HG03378 (cell line): ENCODE measurements at regions not wholly inside any gene's neighbourhood (a gene's known extent, or its start where the extent isn't known, plus 50 kb on each side); places are given as distances from the start of the nearest gene placed in this dataset.
"Not testable (repeated sequence)": the region's sequence is repeated elsewhere in the genome, so short reads cannot be mapped to it uniquely, and the experiment has no call there.

Experiments used
- ATAC-seq: cut with Tn5 transposase; IDR thresholded peaks from one replicate; pipeline ENCODE4 v1.9.1; 2021; ENCODE audit warnings: mild to moderate bottlenecking, moderate library complexity; ENCODE audit not compliant: unreplicated experiment

GRCh38 chr3:182124716-182125115 is 413.0 kb downstream of the SOX2 start:
- no peak for ATAC-seq

GRCh38 chr3:182129740-182130139 is 418.0 kb downstream of the SOX2 start:
- ATAC-seq = no peak

GRCh38 chr3:182133752-182134151 is 422.0 kb downstream of the SOX2 start:
- ATAC-seq = no peak

GRCh38 chr3:182135056-182135455 is 423.3 kb downstream of the SOX2 start:
- ATAC-seq = no peak

- ATAC-seq = no peak
These were observed 424.5 kb downstream of the SOX2 start for GRCh38 chr3:182136008-182136910.

GRCh38 chr3:182138393-182138792 is 426.7 kb downstream of the SOX2 start:
- no peak for ATAC-seq

- no peak for ATAC-seq
These were observed 428.1 kb downstream of the SOX2 start for GRCh38 chr3:182139627-182140357.

GRCh38 chr3:182142928-182143327 is 431.2 kb downstream of the SOX2 start:
- no peak for ATAC-seq

GRCh38 chr3:182143903-182144302 is 432.2 kb downstream of the SOX2 start:
- no peak for ATAC-seq

- no peak for ATAC-seq
These were observed 436.6 kb downstream of the SOX2 start for GRCh38 chr3:182148360-182148759.

- ATAC-seq = no peak
These were observed 437.9 kb downstream of the SOX2 start for GRCh38 chr3:182149594-182149993.

GRCh38 chr3:182156326-182156725 is 444.6 kb downstream of the SOX2 start:
- ATAC-seq = not testable (repeated sequence)

- ATAC-seq = no peak
These were observed 453.5 kb downstream of the SOX2 start for GRCh38 chr3:182165234-182165633.

GRCh38 chr3:182172534-182172933 is 460.8 kb downstream of the SOX2 start:
- no peak for ATAC-seq

- ATAC-seq = no peak
These were observed 466.9 kb downstream of the SOX2 start for GRCh38 chr3:182178488-182179200.

- ATAC-seq = no peak
These were observed 467.9 kb downstream of the SOX2 start for GRCh38 chr3:182179631-182180030.

GRCh38 chr3:182180654-182181385 is 469.1 kb downstream of the SOX2 start:
- no peak for ATAC-seq

GRCh38 chr3:182182531-182182968 is 470.8 kb downstream of the SOX2 start:
- peak; percentile 89 for ATAC-seq

- ATAC-seq = no peak
These were observed 472.1 kb downstream of the SOX2 start for GRCh38 chr3:182183716-182184430.

- no peak for ATAC-seq
These were observed 473.6 kb downstream of the SOX2 start for GRCh38 chr3:182185313-182185712.
